Osteoblast (primary cell): ENCODE measurements at regions not wholly inside any gene's neighbourhood (a gene's known extent, or its start where the extent isn't known, plus 50 kb on each side); places are given as distances from the start of the nearest gene placed in this dataset.
"Not testable (repeated sequence)": the region's sequence is repeated elsewhere in the genome, so short reads cannot be mapped to it uniquely, and the experiment has no call there.

Experiments used
- DNase-seq: peaks from one replicate; pipeline ENCODE4 v3.0.0; 2011; ENCODE audit warnings: low spot score, mixed read lengths; ENCODE audit not compliant: insufficient read length; ENCODE audit errors: missing footprints
- H2AFZ ChIP-seq: 2 replicates; pipeline ENCODE4 v1.6.0; 2011; ENCODE audit warnings: mild to moderate bottlenecking, low read length
- H3K27ac ChIP-seq: 2 replicates; pipeline ENCODE4 v1.5.1; 2011; ENCODE audit warnings: mild to moderate bottlenecking, low read depth, low read length, moderate library complexity
- H3K27me3 ChIP-seq: 2 replicates; pipeline ENCODE4 v1.6.0; 2012; ENCODE audit warnings: mild to moderate bottlenecking, control low read depth, inconsistent platforms, low read length, moderate library complexity; ENCODE audit not compliant: insufficient read depth
- H3K36me3 ChIP-seq: 2 replicates; pipeline ENCODE4 v1.5.1; 2011; ENCODE audit warnings: mild to moderate bottlenecking, low read length, control low read depth, moderate library complexity; ENCODE audit not compliant: insufficient read depth
- H3K4me1 ChIP-seq: 2 replicates; pipeline ENCODE4 v1.5.1; 2011; ENCODE audit warnings: mild to moderate bottlenecking, low read length, control low read depth, moderate library complexity; ENCODE audit not compliant: insufficient read depth
- H3K4me2 ChIP-seq: 2 replicates; pipeline ENCODE4 v1.6.0; 2011; ENCODE audit warnings: mild to moderate bottlenecking, low read length; ENCODE audit not compliant: insufficient read depth
- H3K4me3 ChIP-seq: fragments of 200-600 bp; sonication (generic); 3 replicates; pipeline ENCODE4 v1.5.1; 2012; ENCODE audit warnings: mild to moderate bottlenecking, low read length, inconsistent platforms; ENCODE audit not compliant: insufficient read depth
- H3K79me2 ChIP-seq: 2 replicates; pipeline ENCODE4 v1.6.0; 2012; ENCODE audit warnings: mild to moderate bottlenecking, low read length, control low read depth, inconsistent platforms; ENCODE audit not compliant: insufficient read depth
- H3K9me3 ChIP-seq: 2 replicates; pipeline ENCODE4 v1.5.1; 2011; ENCODE audit warnings: low read depth, low read length, control low read depth
- H4K20me1 ChIP-seq: 2 replicates; pipeline ENCODE4 v1.6.0; 2012; ENCODE audit warnings: mild to moderate bottlenecking, low read length, control low read depth; ENCODE audit not compliant: insufficient read depth
- CTCF ChIP-seq: IDR thresholded peaks from 2 replicates; pipeline ENCODE4 v1.5.1; 2011; ENCODE audit warnings: mild to moderate bottlenecking, low read depth, low read length, moderate library complexity; ENCODE audit errors: extremely low read depth

GRCh38 chr5:52077941-52078815 lies 694.9 kb downstream of the ISL1 start:
- Histone ChIP-seq H3K9me3 (no peaks in the 10 kb centered on the region), H4K20me1 (no peaks in the 10 kb centered on the region), H2AFZ (no peak overlapping the region), H3K27me3 (no peaks in the 10 kb centered on the region), H3K27ac (no peak overlapping the region), H3K79me2 (no peaks in the 10 kb centered on the region), H3K4me2 (no peak overlapping the region), H3K36me3 (no peaks in the 10 kb centered on the region), H3K4me3 (no peak overlapping the region), H3K4me1 (no peaks in the 10 kb centered on the region)
- no peak for TF ChIP-seq CTCF
- no peak for DNase-seq

- H3K4me2 ChIP-seq, H3K36me3 ChIP-seq, DNase-seq, H3K27me3 ChIP-seq, H3K79me2 ChIP-seq, H3K4me1 ChIP-seq, H3K9me3 ChIP-seq, H2AFZ ChIP-seq, H3K27ac ChIP-seq, H4K20me1 ChIP-seq, H3K4me3 ChIP-seq: not testable (repeated sequence)
Observed at GRCh38 chr5:52102311-52102710, 685.4 kb upstream of the ITGA1 start.

GRCh38 chr5:52107210-52107905 lies 680.4 kb upstream of the ITGA1 start:
- Histone ChIP-seq H3K79me2 (no peaks in the 10 kb centered on the region), H3K4me3 (no peak overlapping the region), H3K36me3 (no peaks in the 10 kb centered on the region), H3K27me3 (no peaks in the 10 kb centered on the region), H2AFZ (no peak overlapping the region), H3K4me2 (no peak overlapping the region), H3K27ac (no peak overlapping the region), H3K4me1 (no peaks in the 10 kb centered on the region), H3K9me3 (no peaks in the 10 kb centered on the region), H4K20me1 (no peaks in the 10 kb centered on the region)
- DNase-seq: no peak
- TF ChIP-seq CTCF: no peak

- H3K79me2 ChIP-seq: no peaks in the 10 kb centered on the region
- no peaks in the 10 kb centered on the region for H3K9me3 ChIP-seq
Observed at GRCh38 chr5:52119768-52120167, 667.9 kb upstream of the ITGA1 start.

More at GRCh38 chr5:52119768-52120167, 667.9 kb upstream of the ITGA1 start:
- H3K4me2 ChIP-seq: no peak overlapping the region
- H2AFZ ChIP-seq: no peak overlapping the region
- H3K27me3 ChIP-seq: no peaks in the 10 kb centered on the region
- H3K27ac ChIP-seq: no peak overlapping the region
- no peaks in the 10 kb centered on the region for H4K20me1 ChIP-seq
- H3K36me3 ChIP-seq: no peaks in the 10 kb centered on the region
- H3K4me1 ChIP-seq: no peaks in the 10 kb centered on the region
- TF ChIP-seq CTCF: no peak
- H3K4me3 ChIP-seq: no peak overlapping the region
- DNase-seq: no peak
